GM19467 (cell line): ENCODE measurements at regions not wholly inside any gene's neighbourhood (a gene's known extent, or its start where the extent isn't known, plus 50 kb on each side); places are given as distances from the start of the nearest gene placed in this dataset.

Experiments used
- ATAC-seq: cut with Tn5 transposase; IDR thresholded peaks from one replicate; pipeline ENCODE4 v1.9.1; 2021; ENCODE audit warnings: mild to moderate bottlenecking, moderate library complexity; ENCODE audit not compliant: unreplicated experiment

DNA sequence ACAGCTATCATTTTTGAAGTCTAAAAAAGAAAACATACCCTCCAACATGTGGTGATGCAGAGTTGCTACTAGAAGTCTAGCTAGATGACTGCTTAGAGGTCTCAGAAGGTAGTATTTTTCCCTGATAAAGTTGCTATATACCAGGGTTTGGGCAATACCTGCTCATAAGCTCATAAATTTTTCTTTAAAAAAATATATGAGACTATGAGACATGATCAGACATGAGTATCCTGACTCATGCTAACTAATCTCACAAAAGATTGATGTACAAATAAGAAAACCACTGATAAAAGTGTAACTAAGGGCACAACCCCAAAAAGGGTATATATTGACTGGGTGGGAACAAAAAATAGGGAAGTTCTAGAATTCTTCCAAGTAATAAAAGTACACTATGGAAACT is 740.9 kb downstream of the METTL15 start:
- no peak for ATAC-seq

GRCh38 chr11:28842716-28843115 is 734.5 kb downstream of the METTL15 start:
- no peak for ATAC-seq

DNA sequence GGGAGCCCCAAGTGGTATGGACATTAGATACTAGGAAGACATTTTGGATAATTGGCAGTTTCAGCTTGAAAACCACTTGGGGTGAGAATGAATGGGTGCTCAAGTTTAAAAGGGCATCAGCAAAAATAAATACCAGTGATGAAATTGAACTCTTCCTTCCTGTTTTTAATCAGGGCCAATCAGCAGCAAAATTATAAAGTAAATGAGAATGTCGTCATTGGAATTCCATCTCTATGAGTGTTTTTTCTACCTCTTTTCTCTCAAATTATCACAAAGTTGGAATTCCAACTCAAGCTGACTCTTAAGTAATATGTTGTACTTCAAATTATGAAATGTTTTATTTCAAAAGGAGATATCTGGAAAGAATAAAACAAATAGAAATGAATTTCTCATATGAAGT is 730.6 kb downstream of the METTL15 start:
- ATAC-seq, result no peak

DNA sequence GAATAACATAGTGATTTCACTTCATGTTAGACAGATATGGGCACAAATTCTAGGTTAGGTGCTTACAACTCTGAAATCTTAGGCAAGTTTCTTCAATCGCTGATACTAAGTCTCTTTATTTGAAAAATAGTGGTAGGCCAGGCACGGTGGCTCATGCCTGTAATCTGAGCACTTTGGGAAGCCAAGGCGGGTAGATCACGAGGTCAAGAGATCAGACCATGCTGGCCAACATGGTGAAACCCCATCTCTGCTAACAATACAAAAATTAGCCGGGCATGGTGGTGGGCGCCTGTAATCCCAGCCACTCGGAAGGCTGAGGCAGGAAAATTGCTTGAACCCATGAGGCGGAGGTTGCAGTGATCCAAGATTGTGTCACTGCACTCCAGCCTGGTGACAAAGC is 729.4 kb downstream of the METTL15 start:
- ATAC-seq, result no peak

DNA sequence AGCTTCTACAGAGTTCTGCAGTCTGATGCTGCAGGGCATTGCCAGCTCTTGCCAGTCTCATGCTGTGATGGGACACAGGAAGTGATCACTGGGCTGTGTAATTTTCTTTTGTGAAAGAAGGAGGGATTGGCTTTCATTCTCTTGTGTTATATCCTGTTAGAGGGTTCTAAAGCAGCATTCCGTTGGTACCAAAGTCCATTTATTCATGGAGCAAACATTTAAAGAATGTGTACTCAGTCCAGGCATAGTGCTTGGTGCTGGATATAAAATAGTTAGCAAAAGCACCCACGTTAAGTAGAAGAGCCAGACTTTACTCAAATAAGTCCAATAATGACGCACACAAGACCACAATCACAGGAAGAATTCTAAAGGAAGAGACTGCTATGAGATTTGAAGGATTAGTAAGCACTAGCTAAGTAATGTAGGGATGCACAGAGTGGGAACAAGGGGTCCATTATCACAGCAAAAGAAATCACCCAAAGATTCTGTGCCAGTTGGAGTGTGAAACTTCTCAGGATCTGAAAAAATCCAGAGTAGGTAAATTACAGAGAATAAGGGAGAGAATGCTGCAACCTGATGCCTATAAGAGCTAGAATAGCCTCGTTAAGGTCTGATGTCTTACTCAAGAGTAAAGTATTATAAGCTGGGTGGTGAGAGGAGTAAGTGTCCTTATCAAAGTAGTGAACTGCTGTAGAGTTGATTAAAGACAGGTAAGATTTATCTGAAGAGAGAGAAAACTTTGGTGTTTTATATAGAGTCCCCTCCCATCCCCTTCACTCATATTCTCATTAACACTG is 728.3 kb downstream of the METTL15 start:
- no peak for ATAC-seq

DNA sequence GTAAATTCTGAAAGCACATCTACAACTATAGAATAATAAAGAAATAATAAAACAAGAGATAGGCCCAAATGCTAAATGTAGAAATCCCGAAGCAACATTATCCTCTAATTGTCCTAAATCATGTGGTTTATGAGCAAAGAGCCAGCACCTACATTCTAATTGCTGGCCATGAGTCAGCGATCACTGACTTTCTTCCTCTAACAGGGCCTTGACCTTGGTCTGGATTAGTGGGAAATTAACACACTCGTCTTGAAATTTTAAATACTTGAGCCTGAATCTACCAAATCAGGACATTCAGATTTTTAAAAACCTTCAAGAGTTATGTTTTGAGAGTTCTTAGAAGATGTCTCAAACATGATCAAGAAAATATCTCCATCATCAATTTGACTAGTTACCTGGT is 727.6 kb downstream of the METTL15 start:
- ATAC-seq, result no peak

DNA sequence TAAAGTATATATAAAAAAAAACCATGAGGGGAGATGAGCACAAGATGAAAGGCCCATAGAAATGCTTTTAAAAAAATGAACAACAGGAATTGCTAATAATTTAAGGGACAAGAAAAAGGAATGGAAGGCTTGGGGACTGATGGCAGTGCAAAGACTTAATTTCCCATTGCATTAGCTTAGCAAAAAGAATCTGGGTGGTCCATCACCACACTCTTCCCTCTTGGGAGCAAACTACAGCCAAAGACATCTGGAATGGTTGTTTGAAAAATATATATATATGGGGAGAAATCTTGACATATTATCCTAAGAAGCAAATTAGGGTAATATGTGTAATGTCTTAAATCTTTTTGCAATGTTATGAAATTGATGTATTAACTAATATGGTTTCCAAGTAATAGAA is 727.1 kb downstream of the METTL15 start:
- no peak for ATAC-seq

GRCh38 chr11:28834877-28835276 is 726.7 kb downstream of the METTL15 start:
- ATAC-seq, result no peak

DNA sequence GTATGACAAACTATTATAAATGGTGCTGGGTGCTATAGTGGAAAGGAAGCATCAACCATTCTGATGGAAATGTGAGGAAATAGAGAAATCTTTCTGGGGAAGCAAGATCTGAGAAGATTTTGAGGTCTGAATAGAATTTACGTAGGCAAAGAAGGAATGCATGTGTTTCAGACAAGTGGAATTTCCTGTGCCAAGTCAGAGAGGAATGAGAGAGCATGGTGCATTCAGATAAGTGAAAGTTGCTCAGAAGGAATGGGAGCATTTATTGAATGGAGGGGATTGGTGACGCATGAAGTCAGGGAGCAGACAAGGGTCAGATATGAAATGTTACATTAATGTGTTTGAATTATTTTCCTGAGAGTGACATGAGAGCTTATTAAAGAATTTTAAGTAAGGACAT is 725.5 kb downstream of the METTL15 start:
- no peak for ATAC-seq

- no peak for ATAC-seq
Observed at GRCh38 chr11:28833169-28833568, 725.0 kb downstream of the METTL15 start.

GRCh38 chr11:28826807-28827206 is 718.6 kb downstream of the METTL15 start:
- ATAC-seq, result no peak

DNA sequence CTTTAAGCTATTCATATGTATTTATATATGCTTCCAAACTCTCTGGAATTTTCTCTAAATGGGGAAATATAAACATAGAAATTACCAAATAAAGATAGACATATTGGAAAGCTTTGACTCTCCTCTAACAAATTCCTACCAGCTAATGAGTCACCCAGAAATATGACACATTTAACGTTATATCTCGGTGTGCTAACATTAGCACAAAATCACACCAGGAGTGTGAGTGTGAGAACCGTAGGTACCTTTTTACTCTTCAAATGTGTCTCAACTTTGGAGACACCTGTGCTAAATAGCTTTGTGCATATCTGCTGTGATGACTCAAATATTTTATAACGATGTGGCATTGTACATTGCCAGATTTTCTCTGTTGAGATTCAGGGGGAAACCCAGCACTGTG is 714.4 kb downstream of the METTL15 start:
- no peak for ATAC-seq

DNA sequence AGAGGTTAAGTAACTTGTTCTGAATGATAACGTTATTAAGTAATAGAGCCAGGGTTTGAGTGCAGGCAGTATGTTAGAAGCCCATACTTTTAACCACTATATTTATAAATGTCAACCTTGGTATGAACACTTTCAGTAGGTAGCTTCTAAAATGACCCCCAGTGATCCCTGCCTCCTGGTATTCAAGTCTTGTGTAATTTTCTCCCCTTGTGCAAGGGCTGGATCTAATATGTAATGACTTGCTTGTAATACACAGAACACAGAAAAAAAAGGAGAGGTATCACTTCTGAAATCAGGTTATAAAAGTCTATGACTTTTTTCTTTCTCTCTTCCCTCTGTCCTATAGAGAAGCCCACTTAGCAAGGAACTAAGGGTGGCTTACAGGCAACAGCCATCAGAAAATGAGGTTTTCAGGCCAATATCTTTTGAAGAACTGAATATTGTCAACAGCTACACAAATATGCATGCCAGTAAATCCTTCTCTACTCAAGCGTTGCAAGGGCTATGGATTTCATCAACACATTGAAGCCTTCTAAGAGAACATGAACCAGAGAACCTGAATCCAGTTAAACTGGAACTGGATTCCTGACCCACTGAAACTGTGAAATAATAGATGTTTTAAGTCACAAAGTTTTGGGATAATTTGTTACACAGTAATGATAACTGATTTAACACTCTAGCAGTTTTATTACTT is 712.3 kb downstream of the METTL15 start:
- ATAC-seq, result no peak

DNA sequence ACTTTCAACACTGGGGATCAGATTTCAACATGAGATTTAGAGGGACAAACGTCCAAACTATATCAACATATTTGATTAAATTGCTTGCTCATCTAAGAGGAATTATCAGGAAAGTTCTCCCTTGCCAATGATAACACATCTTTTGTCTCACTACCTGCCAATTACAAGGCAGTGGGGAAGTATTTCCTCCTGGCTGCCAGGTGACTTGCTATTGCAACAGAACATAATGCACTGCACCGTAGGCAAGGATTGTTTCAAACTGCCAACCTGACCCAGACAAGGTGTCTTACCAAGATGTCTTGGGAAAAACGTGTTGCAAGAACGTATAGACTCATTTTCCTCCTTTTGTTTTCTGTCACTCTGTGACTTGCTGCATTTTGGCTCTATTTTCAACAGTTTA is 711.6 kb downstream of the METTL15 start:
- no peak for ATAC-seq

DNA sequence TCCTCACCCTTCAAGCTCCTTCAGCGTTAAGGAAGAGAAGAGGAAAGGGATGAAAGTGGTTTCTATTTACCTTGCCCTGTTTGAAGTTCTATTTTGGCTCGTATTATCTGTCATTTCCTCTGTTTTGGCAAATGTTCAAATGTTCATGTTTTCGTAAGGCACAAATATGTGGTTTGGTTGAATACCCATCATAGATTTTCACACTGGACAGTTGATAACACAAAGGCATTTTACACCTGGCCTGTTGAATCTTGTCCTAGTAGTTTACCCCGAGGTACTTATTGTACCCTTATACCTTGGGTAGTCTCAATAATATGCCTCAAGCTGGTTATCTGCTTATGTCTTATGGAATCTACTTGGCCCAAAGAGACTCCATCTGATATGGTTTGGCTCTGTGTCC is 706.9 kb downstream of the METTL15 start:
- no peak for ATAC-seq

- ATAC-seq, result no peak
Observed at GRCh38 chr11:28808771-28809170, 700.6 kb downstream of the METTL15 start.

- no peak for ATAC-seq
Observed at GRCh38 chr11:28799316-28799715, 691.1 kb downstream of the METTL15 start.

- no peak for ATAC-seq
Observed at GRCh38 chr11:28798286-28798685, 690.1 kb downstream of the METTL15 start.

DNA sequence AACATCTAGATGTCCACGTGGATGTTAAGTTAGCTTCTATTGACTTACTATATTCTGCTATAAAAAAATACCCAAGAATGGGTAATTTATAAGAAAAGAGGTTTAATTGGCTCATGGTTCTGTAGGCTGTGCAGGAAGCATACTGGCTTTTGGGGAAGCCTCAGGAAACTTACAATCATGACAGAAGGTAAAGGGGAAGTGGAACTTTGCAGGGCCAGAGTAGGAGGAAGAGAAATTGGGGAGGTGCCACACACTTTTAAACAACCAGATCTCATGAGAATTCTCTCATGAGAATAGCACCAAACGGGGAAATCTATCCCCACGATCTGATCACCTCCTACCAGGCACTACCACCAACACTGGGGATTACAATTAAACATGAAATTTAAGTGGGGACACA is 689.3 kb downstream of the METTL15 start:
- no peak for ATAC-seq

GRCh38 chr11:28794405-28794804 is 686.2 kb downstream of the METTL15 start:
- no peak for ATAC-seq

GRCh38 chr11:28793282-28793738 is 685.1 kb downstream of the METTL15 start:
- no peak for ATAC-seq

GRCh38 chr11:28792856-28793255 is 684.7 kb downstream of the METTL15 start:
- ATAC-seq, result no peak
